HG03135 (cell line): ENCODE measurements at regions not wholly inside any gene's neighbourhood (a gene's known extent, or its start where the extent isn't known, plus 50 kb on each side); places are given as distances from the start of the nearest gene placed in this dataset.
A peak's percentile ranks its signal among the peaks of the same experiment; 100 is the strongest.

Experiments used
- ATAC-seq: cut with Tn5 transposase; IDR thresholded peaks from one replicate; pipeline ENCODE4 v1.9.1; 2021; ENCODE audit warnings: mild to moderate bottlenecking, moderate library complexity; ENCODE audit not compliant: unreplicated experiment

- no peak for ATAC-seq
Observed at GRCh38 chr10:62453274-62453673, 79.1 kb downstream of the ZNF365 start.

- no peak for ATAC-seq
Observed at GRCh38 chr10:62454687-62455397, 80.7 kb downstream of the ZNF365 start.

GRCh38 chr10:62456611-62457101, 82.5 kb downstream of the ZNF365 start:
- peak; percentile 99 for ATAC-seq

GRCh38 chr10:62457196-62457595, 83.0 kb downstream of the ZNF365 start:
- no peak for ATAC-seq

- no peak for ATAC-seq
Observed at GRCh38 chr10:62457598-62457997, 83.4 kb downstream of the ZNF365 start.

- ATAC-seq, result no peak
Observed at GRCh38 chr10:62459072-62459471, 84.9 kb downstream of the ZNF365 start.

- ATAC-seq, result no peak
Observed at GRCh38 chr10:62459500-62459899, 85.3 kb downstream of the ZNF365 start.

GRCh38 chr10:62460393-62460792, 86.2 kb downstream of the ZNF365 start:
- peak; percentile 35 for ATAC-seq

GRCh38 chr10:62461120-62461519, 87.0 kb downstream of the ZNF365 start:
- no peak for ATAC-seq

- ATAC-seq, result no peak
Observed at GRCh38 chr10:62462461-62462860, 88.3 kb downstream of the ZNF365 start.

- no peak for ATAC-seq
Observed at GRCh38 chr10:62463364-62463763, 89.2 kb downstream of the ZNF365 start.

GRCh38 chr10:62464308-62464707, 90.1 kb downstream of the ZNF365 start:
- no peak for ATAC-seq

- ATAC-seq, result no peak
Observed at GRCh38 chr10:62466590-62466989, 92.4 kb downstream of the ZNF365 start.

GRCh38 chr10:62467527-62467926, 93.4 kb downstream of the ZNF365 start:
- no peak for ATAC-seq

GRCh38 chr10:62471711-62472110, 97.5 kb downstream of the ZNF365 start:
- ATAC-seq, result no peak

- ATAC-seq, result no peak
Observed at GRCh38 chr10:62473241-62473640, 99.1 kb downstream of the ZNF365 start.

GRCh38 chr10:62475551-62475950, 101.4 kb downstream of the ZNF365 start:
- no peak for ATAC-seq

- no peak for ATAC-seq
Observed at GRCh38 chr10:62479523-62479922, 105.4 kb downstream of the ZNF365 start.

GRCh38 chr10:62480196-62480595, 106.0 kb downstream of the ZNF365 start:
- no peak for ATAC-seq

- ATAC-seq, result no peak
Observed at GRCh38 chr10:62482581-62482980, 108.4 kb downstream of the ZNF365 start.

GRCh38 chr10:62491597-62491996, 117.4 kb downstream of the ZNF365 start:
- no peak for ATAC-seq

GRCh38 chr10:62492012-62492869, 118.1 kb downstream of the ZNF365 start:
- ATAC-seq, result peak; percentile 48
